ENCODE measurements at regions not wholly inside any gene's neighbourhood (a gene's known extent, or its start where the extent isn't known, plus 50 kb on each side); places are given as distances from the start of the nearest gene placed in this dataset.

DNA sequence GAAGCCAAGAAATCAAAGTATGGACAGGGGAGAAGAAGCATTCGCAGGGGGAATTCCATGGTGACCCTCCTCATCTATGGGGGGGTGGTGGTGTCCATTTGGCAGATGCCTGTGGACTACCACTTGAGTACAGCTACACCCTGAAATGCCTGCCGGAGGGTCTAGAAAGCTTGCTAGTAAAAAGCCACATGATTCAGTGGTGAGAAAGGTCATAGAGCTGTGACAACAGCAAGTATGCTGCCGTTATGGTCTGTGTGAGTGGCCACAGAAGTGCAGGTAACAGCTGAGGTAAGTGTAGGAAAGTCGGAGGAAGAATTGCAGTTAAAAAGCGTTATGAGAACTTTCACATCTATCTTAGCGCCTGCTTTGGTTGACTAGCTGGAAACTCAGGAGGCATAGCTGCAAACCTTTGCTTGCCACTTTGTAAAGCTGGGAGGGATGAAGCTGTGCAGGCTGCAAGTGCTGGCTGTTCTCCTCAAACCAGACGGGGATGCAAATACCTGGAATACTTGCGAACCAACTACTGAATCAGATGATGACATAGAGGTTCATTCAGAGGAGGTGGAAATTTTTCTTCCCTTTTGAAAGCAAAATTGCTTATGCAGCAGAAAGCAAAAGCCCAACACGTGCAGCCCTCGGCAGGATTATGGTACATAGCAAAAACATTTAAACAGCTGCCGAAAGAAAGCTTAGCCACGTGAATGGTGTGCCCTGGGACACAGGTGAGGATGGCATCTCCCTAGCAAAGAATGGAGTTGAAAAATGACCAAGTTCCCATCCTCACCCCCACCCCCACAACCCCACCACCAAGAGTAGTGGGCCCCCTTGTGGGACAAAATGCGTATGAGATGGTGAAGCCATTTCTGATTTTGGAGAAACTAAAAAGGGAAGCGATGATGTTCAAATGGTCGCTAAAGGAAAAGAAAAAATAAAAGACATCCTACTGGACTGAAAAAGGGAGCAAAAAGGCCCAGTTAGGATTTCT, 287.0 kb downstream of the RERGL start:
- ATAC-seq = no peak

DNA sequence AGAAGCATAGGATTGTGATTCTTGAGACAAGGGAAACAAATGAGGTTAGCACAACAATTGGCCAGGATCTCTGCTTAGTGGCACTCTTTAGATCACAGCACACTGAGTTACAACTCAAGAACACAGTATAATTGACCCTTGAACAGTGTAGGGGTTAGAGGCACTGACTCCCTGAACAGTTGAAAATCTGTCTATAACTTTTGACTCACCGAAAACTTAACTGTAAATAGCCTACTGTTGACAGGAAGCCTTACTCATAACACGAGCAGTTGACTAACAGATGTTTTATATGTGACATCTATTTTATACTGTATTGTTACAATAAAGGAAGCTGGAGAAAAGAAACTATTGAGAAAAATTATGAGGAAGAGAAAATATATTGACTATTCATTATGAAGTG, 296.1 kb downstream of the RERGL start:
- ATAC-seq = no peak

GRCh38 chr12:17778242-17778641, 311.8 kb downstream of the RERGL start:
- ATAC-seq = no peak

GRCh38 chr12:17763366-17763765, 326.6 kb downstream of the RERGL start:
- no peak for ATAC-seq

DNA sequence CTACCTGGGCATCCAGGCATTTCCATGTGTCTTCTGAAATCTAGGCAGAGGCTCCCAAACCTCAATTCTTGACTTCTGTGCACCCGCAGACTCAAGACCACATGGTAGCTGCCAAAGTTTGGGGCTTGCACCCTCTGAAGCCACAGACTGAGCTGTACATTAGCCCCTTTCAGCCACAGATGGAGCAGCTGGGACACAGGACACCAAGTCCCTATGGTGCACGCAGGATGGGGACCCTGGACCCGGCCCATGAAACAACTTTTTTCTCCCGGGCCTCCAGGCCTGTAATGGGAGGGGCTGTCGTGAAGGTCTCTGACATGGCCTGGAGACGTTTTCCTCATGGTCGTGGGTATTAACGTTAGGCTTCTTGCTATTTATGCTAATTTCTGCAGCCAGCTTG, 330.0 kb downstream of the RERGL start:
- ATAC-seq = no peak
